Gastroesophageal sphincter (tissue), 3 donors: ENCODE measurements at regions not wholly inside any gene's neighbourhood (a gene's known extent, or its start where the extent isn't known, plus 50 kb on each side); places are given as distances from the start of the nearest gene placed in this dataset.

Experiments used
- CTCF ChIP-seq, 4 experiments: fragments of 200-600 bp in 2 of 4; fragments of 450-650 bp in 2 of 4; sonication (generic) in 1 of 4; IDR thresholded peaks; one replicate each; pipeline ENCODE4 v1.5.1; 2017 to 2019; ENCODE audit warnings: antibody characterized with exemption in 4 of 4, mild to moderate bottlenecking in 2 of 4, moderate library complexity in 2 of 4
- EP300 ChIP-seq: sonication (generic); formaldehyde crosslinking; IDR thresholded peaks from one replicate; pipeline ENCODE4 v1.6.1; 2017; ENCODE audit warnings: antibody characterized with exemption, mild to moderate bottlenecking
- POLR2AphosphoS5 ChIP-seq: sonication (generic); formaldehyde crosslinking; IDR thresholded peaks from one replicate; pipeline ENCODE4 v1.6.1; 2017; ENCODE audit warnings: antibody characterized with exemption

- no peak for TF ChIP-seq EP300
- TF ChIP-seq CTCF (IDR thresholded peaks at IDR 0.05): no peak
- TF ChIP-seq POLR2AphosphoS5: no peak
Observed at GRCh38 chr9:79222483-79222882, 349.3 kb upstream of the TLE4 start.
